Fibroblast of mammary gland (primary cell): ENCODE measurements at regions not wholly inside any gene's neighbourhood (a gene's known extent, or its start where the extent isn't known, plus 50 kb on each side); places are given as distances from the start of the nearest gene placed in this dataset.
A peak's percentile ranks its signal among the peaks of the same experiment; 100 is the strongest.

Source experiments
- DNase-seq: peaks from one replicate; pipeline ENCODE4 v3.0.0-alpha.2; 2010; ENCODE audit warnings: low read depth
- H3K4me3 ChIP-seq: 2 replicates; pipeline ENCODE4 v1.5.1; 2011; ENCODE audit warnings: low read depth, mild to moderate bottlenecking, low read length, moderate library complexity; ENCODE audit not compliant: control insufficient read depth
- CTCF ChIP-seq: conservative IDR thresholded peaks from 2 replicates; pipeline ENCODE4 v1.5.1; 2011; ENCODE audit warnings: low read depth, low read length, inconsistent platforms; ENCODE audit not compliant: control insufficient read depth, insufficient read depth

- no peak for TF ChIP-seq CTCF
Observed at GRCh38 chr13:67557118-67557517, 327.0 kb upstream of the PCDH9 start.

GRCh38 chr13:67554746-67555452 lies 324.8 kb upstream of the PCDH9 start:
- H3K4me3 ChIP-seq: no peak overlapping the region
- DNase-seq: peak; percentile 0
- TF ChIP-seq CTCF: no peak

More at GRCh38 chr13:67557118-67557517, 327.0 kb upstream of the PCDH9 start:
- no peak for DNase-seq
- H3K4me3 ChIP-seq: no peak overlapping the region

- TF ChIP-seq CTCF: no peak
- peak; percentile 2 for DNase-seq
- H3K4me3 ChIP-seq: no peak overlapping the region
Observed at GRCh38 chr13:67554286-67554685, 324.1 kb upstream of the PCDH9 start.

- no peak for TF ChIP-seq CTCF
- H3K4me3 ChIP-seq: no peak overlapping the region
- peak; percentile 68 for DNase-seq
Observed at GRCh38 chr13:67549331-67549730, 319.2 kb upstream of the PCDH9 start.

GRCh38 chr13:67538906-67539305 lies 308.8 kb upstream of the PCDH9 start:
- DNase-seq: no peak
- no peak overlapping the region for H3K4me3 ChIP-seq
- no peak for TF ChIP-seq CTCF

GRCh38 chr13:67520886-67521285 lies 290.8 kb upstream of the PCDH9 start:
- no peak overlapping the region for H3K4me3 ChIP-seq
- no peak for DNase-seq
- TF ChIP-seq CTCF: no peak
